GM12878 (cell line): ENCODE measurements at regions not wholly inside any gene's neighbourhood (a gene's known extent, or its start where the extent isn't known, plus 50 kb on each side); places are given as distances from the start of the nearest gene placed in this dataset.

Source experiments
- ATAC-seq: fragments of 200-7000 bp; cut with Tn5 transposase; 3 replicates; pipeline ENCODE4 v1.9.1; 2020; ENCODE audit warnings: mild to moderate bottlenecking, moderate library complexity
- BruUV-seq: library from RNA; stranded (reverse); fragments of 400-500 nt; replicated peaks from 2 replicates; lab custom pipeline; 2021; lab: Mats Ljungman, UMichigan
- CTCF ChIA-PET: fragments of 300-600 bp; sonication (Branson Sonifier 250); formaldehyde crosslinking; extraction: SDS; loops from one replicate; lab custom pipeline; 2021; ENCODE audit warnings: inconsistent platforms; lab: Yijun Ruan, JAX
- POLR2A ChIA-PET: fragments of 350-600 bp; formaldehyde crosslinking; extraction: SDS; loops from one replicate; lab custom pipeline; 2021; ENCODE audit warnings: inconsistent platforms; lab: Charles Lee
- RAD21 ChIA-PET: fragments of 300-600 bp; sonication (Branson Sonifier 250); formaldehyde crosslinking; loops from one replicate; lab custom pipeline; 2023; ENCODE audit warnings: antibody characterized with exemption; ENCODE audit not compliant: unreplicated experiment; lab: Charles Lee
- SMC1A ChIA-PET: fragments of 300-600 bp; sonication (Branson Sonifier 250); formaldehyde crosslinking; loops from one replicate; lab custom pipeline; 2023; ENCODE audit not compliant: unreplicated experiment, uncharacterized antibody; lab: Charles Lee
- DNase-seq: peaks from one replicate; pipeline ENCODE4 v3.0.0-alpha.2; 2011; ENCODE audit warnings: low read depth, low spot score
- FAIRE-seq: peaks from 3 replicates; lab custom pipeline; 2011; peaks lifted over from hg19 to GRCh38; lab: Jason Lieb, UNC
- H2AFZ ChIP-seq: 2 replicates; pipeline ENCODE4 v1.6.0; 2011; ENCODE audit warnings: low read depth, low read length, control low read depth; ENCODE audit not compliant: control insufficient read depth
- H3K27ac ChIP-seq: 2 replicates; pipeline ENCODE4 v1.5.1; 2011; ENCODE audit warnings: control low read depth; ENCODE audit not compliant: control insufficient read depth, insufficient read depth
- H3K27me3 ChIP-seq, 2 experiments: replicated peaks in 1 of 2; 2 replicates each; pipeline versions ENCODE4 v1.6.0 to v1.6.1; 2011; ENCODE audit warnings: low read length in 1 of 2; ENCODE audit not compliant: control insufficient read depth in 2 of 2, insufficient read depth in 2 of 2
- H3K36me3 ChIP-seq, 2 experiments: 2 replicates each; pipeline ENCODE4 v1.5.1; 2011; ENCODE audit warnings: low read length in 1 of 2; ENCODE audit not compliant: control insufficient read depth in 2 of 2, insufficient read depth in 2 of 2
- H3K4me1 ChIP-seq: 2 replicates; pipeline ENCODE4 v1.6.1; 2011; ENCODE audit warnings: mild to moderate bottlenecking, low read length, moderate library complexity, mixed read lengths; ENCODE audit not compliant: control insufficient read depth, insufficient read depth
- H3K4me2 ChIP-seq: 2 replicates; pipeline ENCODE4 v1.6.0; 2011; ENCODE audit warnings: control low read depth; ENCODE audit not compliant: control insufficient read depth, insufficient read depth
- H3K4me3 ChIP-seq: fragments of 200-600 bp; sonication (generic); 2 replicates; pipeline ENCODE4 v1.5.1; 2016
- H3K79me2 ChIP-seq: 2 replicates; pipeline ENCODE4 v1.6.0; 2011; ENCODE audit warnings: low read length; ENCODE audit not compliant: control insufficient read depth, insufficient read depth
- H3K9ac ChIP-seq: 2 replicates; pipeline ENCODE4 v1.8.0; 2011; ENCODE audit warnings: low read length, control low read depth, mixed read lengths; ENCODE audit not compliant: control insufficient read depth, insufficient read depth
- H3K9me3 ChIP-seq: replicated peaks from 3 replicates; pipeline ENCODE4 v1.5.1; 2011; ENCODE audit warnings: mild to moderate bottlenecking, low read length; ENCODE audit not compliant: control insufficient read depth, insufficient read depth
- H4K20me1 ChIP-seq: 2 replicates; pipeline ENCODE4 v1.6.0; 2011; ENCODE audit not compliant: control insufficient read depth, insufficient read depth
- CREM ChIP-seq: IDR thresholded peaks from 2 replicates; pipeline ENCODE4 v1.6.1; 2014; ENCODE audit warnings: antibody characterized with exemption, low read depth
- MTA2 ChIP-seq: fragments of 450-650 bp; IDR thresholded peaks from 2 replicates; pipeline ENCODE4 v1.6.1; 2016; ENCODE audit warnings: low read depth, mild to moderate bottlenecking, moderate library complexity
- RBBP5 ChIP-seq: fragments of 200-600 bp; sonication (generic); conservative IDR thresholded peaks from 2 replicates; pipeline ENCODE4 v1.6.1; 2016
- YY1 ChIP-seq: IDR thresholded peaks from 2 replicates; pipeline ENCODE4 v1.6.1; 2011; ENCODE audit warnings: low read depth, mild to moderate bottlenecking, low read length
- WGBS: methylation state at CpG from one replicate; pipeline ENCODE4 v1.1.6; 2016; ENCODE audit warnings: low lambda C conversion rate; ENCODE audit not compliant: insufficient replicate concordance, insufficient coverage; ENCODE audit errors: missing lambda C conversion rate; 5-methylcytosine and 5-hydroxymethylcytosine counted together
- in situ Hi-C: fragments of 300-500 bp; cut with MboI; formaldehyde crosslinking; loops from 9 replicates; pipeline ENCODE4 v1.14.3; 2018; ENCODE audit warnings: mixed read lengths
- intact Hi-C: fragments of 100-400 bp; cut with micrococcal nuclease; formaldehyde crosslinking; loops from one replicate; pipeline ENCODE4 v1.14.2; 2022; ENCODE audit not compliant: unreplicated experiment
- TF ChIP-seq, protein P1 (sequence below): fragments of 450-650 bp; IDR thresholded peaks from 2 replicates; pipeline ENCODE4 v1.6.1; 2017; ENCODE audit warnings: mild to moderate bottlenecking, low read depth, inconsistent platforms; ENCODE audit not compliant: poor library complexity, severe bottlenecking
- TF ChIP-seq, protein P2 (sequence below): fragments of 450-650 bp; IDR thresholded peaks from 2 replicates; pipeline ENCODE4 v1.6.1; 2017; ENCODE audit warnings: borderline replicate concordance

DNA sequence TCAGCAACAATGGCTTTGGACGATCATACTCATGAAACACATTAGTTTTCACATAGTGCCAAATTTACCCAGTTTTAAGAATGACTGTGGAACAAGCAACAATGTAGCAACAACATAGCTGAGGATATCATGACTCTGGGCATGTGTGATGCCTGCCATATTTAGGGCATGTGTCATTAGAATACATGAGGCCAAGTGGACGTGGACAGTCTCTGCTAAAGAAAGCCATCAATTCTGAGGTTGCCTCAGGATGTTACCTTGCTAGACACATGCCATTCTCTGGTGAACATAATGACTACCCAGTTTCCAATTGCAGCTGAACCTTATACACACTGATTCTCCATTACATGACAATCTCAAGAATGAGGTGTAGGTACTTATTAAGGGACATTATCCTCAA, 103.3 kb upstream of the ADAMTS19 start:
- Histone ChIP-seq H2AFZ (no peak overlapping the region), H3K4me1 (no peaks in the 10 kb centered on the region), H3K9ac (no peak overlapping the region), H3K4me3 (no peak overlapping the region), H3K36me3 (no peaks in the 10 kb centered on the region), H3K4me2 (no peak overlapping the region), H3K27me3 (no peaks in the 10 kb centered on the region), H3K9me3 (no peaks in the 10 kb centered on the region), H3K27ac (no peak overlapping the region), H3K79me2 (no peaks in the 10 kb centered on the region), H4K20me1 (no peaks in the 10 kb centered on the region)
- no peak for TF ChIP-seq RBBP5
- TF ChIP-seq, protein P1, sequence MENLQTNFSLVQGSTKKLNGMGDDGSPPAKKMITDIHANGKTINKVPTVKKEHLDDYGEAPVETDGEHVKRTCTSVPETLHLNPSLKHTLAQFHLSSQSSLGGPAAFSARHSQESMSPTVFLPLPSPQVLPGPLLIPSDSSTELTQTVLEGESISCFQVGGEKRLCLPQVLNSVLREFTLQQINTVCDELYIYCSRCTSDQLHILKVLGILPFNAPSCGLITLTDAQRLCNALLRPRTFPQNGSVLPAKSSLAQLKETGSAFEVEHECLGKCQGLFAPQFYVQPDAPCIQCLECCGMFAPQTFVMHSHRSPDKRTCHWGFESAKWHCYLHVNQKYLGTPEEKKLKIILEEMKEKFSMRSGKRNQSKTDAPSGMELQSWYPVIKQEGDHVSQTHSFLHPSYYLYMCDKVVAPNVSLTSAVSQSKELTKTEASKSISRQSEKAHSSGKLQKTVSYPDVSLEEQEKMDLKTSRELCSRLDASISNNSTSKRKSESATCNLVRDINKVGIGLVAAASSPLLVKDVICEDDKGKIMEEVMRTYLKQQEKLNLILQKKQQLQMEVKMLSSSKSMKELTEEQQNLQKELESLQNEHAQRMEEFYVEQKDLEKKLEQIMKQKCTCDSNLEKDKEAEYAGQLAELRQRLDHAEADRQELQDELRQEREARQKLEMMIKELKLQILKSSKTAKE: no peak
- no peak for TF ChIP-seq MTA2
- TF ChIP-seq, protein P2, sequence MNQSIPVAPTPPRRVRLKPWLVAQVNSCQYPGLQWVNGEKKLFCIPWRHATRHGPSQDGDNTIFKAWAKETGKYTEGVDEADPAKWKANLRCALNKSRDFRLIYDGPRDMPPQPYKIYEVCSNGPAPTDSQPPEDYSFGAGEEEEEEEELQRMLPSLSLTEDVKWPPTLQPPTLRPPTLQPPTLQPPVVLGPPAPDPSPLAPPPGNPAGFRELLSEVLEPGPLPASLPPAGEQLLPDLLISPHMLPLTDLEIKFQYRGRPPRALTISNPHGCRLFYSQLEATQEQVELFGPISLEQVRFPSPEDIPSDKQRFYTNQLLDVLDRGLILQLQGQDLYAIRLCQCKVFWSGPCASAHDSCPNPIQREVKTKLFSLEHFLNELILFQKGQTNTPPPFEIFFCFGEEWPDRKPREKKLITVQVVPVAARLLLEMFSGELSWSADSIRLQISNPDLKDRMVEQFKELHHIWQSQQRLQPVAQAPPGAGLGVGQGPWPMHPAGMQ: no peak
- TF ChIP-seq CREM: no peak
- TF ChIP-seq YY1: no peak
- ChIA-PET CTCF (no interaction called here), POLR2A (no interaction called here), SMC1A (no interaction called here), RAD21 (no interaction called here)
- in situ Hi-C loops (no loop called here), intact Hi-C loops (no loop called here)
- no TSS peak for BruUV-seq
- FAIRE-seq (no peak), DNase-seq (no peak), ATAC-seq (no peak)
- 5% methylated on average over 2 of the region's 2 CpGs for WGBS
